GM18508 (cell line): ENCODE measurements at regions not wholly inside any gene's neighbourhood (a gene's known extent, or its start where the extent isn't known, plus 50 kb on each side); places are given as distances from the start of the nearest gene placed in this dataset.
A peak's percentile ranks its signal among the peaks of the same experiment; 100 is the strongest.
"Not testable (repeated sequence)": the region's sequence is repeated elsewhere in the genome, so short reads cannot be mapped to it uniquely, and the experiment has no call there.

Source experiments
- ATAC-seq: cut with Tn5 transposase; IDR thresholded peaks from one replicate; pipeline ENCODE4 v1.9.1; 2021; ENCODE audit warnings: moderate number of reproducible peaks; ENCODE audit not compliant: insufficient read depth, unreplicated experiment

DNA sequence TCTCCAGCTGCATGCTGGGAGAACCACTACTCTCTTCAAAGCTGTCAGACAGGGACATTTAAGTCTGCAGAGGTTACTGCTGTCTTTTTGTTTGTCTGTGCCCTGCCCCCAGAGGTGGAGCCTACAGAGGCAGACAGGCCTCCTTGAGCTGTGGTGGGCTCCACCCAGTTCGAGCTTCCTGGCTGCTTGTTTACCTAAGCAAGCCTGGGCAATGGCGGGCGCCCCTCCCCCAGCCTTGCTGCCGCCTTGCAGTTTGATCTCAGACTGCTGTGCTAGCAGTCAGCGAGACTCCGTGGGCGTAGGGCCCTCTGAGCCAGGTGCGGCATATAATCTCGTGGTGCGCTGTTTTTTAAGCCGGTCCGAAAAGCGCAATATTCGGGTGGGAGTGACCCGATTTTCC, 215.0 kb downstream of the STIM2 start:
- not testable (repeated sequence) for ATAC-seq

DNA sequence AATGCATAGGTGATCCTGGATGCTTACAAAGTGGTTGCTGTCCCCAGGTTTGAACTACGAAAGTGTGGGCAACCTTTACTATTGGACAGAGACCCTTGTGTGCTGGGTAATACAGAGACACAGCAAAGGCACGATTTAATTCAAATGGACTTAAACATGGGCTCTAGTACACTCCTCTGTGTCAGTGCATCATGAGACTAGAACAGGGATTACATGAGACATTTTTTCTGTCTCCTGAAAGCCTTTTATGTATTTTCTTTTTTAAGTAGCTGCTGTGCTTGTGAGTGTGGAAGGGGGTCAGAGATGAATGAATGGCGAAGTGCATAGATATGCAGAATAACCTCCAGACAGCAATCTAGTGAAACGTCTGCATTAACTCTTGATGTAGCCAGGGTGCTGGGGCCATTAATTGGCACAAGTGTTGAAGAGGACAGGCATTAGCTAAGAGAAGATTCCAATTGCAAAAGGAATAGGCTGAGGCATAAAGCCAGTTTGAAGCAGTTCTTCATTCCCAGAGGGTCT, 218.4 kb downstream of the STIM2 start:
- ATAC-seq, result no peak

DNA sequence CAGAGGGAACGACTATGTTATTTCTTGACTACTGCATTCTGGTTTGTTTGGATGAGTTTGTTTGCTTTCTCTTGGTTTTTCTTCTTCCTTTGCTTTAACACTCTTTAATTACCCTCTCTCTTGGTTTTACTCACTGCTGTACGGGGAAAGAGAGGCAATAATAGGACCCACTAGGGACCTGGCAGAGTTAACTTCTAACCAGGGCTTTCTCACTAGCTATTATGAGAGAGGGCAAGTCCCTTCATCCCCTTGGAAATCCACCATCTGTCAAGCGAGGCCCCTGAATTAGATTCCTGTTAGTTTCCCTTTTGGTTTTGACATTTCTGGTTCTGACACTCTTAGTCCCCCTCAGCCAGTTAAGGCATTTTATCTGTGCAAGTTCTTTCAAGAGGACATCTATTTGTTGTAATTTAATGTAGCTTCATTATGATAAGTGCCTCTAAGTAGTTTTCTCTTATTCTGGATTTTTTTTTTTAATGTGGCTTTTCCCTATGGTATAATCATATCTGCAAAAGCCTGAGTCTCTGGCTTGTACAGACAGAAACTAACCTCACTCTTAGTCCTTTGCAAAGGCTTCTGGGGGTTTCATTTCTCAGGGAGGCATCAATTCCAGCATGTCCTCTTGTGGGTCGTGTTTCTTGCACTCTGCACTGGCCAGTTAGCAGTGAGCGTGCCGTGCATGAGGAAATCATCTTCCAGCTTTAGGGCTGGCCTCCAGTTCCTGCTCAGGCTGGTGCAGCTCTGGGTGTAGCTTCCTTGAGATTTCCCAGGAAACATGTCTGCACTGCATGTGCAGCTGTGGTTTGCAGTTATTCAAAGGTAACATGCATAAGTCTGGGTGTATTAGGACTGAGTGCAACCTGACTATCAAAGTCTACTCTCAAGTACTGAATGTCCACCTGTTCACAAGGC, 221.3 kb downstream of the STIM2 start:
- ATAC-seq, result peak; percentile 48

DNA sequence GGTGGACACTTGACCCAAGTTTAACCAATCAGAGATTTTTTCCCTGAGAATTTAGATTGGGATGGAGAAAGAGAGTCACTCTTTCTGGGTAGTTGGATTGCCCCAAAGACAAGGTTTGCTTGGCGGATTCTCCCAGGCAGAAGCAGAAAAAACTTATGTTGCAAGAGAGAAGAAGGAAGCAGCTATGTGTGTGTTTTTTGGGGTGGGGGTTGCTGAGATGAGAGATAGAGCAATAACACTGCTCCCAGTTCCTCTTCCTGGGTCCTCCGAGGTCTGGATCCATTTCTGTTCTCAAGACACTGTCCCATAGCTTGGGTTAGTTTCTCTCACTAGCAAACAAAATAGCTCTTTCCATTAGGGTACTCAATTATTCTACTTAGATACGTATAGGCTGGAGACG, 222.1 kb downstream of the STIM2 start:
- ATAC-seq, result no peak

DNA sequence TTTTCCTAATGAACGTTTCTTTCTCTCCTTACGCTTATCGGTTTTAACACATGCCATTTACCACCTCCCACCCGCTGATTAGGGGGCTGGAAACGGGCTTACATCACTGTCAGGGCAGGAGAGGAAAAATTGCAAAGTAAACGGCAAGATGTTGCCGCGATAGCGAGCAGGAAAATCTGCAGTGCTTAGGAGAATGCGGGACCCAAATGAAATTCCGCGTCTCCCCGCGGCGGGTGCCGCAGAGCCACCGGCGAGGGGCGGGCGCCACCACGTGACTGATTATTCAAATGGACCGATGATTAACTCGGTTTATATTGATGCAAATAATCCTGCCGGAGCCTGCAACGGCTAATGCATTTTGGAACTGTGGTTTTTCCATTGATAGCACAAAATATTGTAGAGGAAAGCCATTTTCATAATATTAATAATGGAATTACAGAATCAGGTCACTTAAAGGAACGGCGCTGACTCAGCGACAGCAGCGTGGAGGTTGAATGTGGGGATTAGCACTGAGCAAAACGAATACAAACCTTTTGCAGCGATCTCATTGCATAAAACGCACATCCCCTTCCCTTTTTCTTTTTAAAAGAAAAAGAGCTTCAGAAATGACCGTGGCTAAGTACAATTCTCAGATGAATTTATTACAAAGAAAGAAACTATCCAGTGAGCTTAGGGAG, 224.2 kb downstream of the STIM2 start:
- no peak for ATAC-seq

DNA sequence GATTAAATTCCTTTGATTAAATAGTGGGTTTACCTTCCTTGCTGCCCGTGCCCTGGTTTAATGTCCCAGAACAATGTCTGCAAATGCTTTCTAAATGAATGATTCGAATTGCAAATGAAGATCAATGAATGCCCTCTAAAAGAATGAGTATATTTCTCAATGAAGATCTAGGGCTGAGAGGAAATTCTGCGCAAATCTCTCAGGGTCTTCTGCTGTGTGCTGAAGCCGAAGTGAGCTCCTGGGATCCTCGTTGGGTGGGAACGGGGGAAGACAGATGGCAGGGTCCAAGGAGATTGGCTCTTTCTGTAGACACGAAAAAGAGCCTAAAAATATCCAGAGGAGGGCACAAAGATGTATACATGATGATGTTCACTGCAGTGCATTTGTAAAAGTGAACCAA, 224.8 kb downstream of the STIM2 start:
- no peak for ATAC-seq

DNA sequence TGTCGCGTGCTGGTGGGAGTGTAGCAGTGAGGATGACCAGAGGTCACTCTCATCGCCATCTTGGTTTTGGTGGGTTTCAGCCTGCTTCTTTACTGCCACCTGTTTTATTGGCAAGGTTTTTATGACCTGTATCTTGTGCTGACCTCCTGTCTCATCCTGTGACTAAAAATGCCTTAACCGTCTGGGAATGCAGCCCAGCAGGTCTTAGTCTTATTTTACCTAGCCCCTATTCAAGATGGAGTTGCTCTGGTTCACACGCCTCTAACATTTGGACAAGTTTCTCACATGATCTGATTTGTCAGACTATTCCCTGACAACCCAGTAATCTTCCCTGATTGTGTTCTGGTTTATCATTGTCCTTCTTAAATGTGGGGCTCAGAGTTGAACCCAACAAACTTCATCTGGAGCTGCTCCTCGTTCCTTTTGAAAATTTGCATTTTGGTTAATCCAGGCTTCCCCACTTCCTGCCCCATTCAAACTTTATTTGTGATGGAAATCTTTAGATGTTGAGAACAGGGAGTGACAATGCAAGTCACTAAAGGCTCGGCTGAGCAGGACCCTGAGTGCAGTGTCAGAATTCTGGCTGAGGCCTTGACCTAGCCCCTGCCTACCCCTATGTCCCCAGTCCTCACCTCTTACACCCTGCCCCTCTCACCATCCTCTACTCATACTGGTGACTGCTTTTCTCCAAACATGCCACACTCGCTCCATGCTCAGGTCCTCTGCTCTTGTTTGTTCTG, 226.8 kb downstream of the STIM2 start:
- no peak for ATAC-seq

DNA sequence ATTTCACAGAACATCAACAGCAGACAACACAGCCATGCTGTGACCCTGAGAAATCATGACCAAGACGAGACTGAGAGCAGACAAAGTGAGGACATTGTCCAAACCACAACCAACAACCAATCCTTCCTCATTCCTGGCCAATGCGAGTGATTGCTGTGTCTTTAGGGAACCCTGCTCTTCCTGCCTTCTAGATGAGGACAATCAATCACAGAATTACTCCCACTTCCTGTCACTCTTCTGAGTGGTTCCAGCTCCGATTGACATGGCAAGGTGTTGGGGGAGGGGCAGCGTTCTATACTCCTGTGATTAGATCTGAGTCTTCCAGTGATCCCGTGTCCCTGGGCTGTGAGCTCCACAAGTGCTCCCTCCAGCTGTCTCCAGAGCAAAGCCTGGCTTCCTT, 227.8 kb downstream of the STIM2 start:
- ATAC-seq, result no peak

DNA sequence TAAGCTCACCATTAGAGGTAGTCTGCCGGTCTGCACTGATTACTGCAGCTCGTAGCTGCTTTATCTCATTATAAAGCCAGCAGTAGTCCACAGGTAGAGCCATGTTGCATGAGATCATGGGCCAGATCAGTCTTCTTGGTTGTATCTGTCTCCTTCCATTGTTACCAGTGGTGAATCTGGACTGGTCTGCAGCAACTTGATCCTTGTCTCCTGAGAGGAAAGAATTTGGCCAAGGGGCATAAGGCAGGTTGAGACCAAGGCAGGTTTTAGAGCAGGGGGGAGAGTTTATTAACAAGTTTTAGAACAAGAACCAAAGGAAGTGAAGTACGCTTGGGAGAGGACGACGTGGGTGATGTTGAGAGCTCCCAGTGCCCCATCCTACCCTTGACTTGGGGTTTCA, 228.5 kb downstream of the STIM2 start:
- ATAC-seq, result no peak

DNA sequence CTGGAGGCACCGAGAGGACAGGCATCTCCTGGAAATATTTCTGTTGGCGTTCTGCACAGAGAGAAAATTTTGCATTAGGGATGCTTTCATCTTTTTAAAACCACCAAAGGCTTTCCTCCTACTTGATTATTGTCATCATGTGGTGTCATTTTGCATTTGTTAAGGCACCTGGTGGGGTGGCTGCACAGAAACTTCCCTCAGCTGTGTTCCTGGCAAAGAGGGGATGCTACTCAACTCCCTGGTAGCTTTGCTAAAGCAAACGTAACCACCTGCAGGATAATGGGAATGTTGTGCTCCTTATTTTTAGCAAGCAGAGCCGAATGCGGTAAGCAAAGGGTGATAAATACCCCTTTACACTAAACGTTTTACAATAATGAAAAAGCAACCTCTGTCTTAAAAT, 229.8 kb downstream of the STIM2 start:
- ATAC-seq, result no peak

DNA sequence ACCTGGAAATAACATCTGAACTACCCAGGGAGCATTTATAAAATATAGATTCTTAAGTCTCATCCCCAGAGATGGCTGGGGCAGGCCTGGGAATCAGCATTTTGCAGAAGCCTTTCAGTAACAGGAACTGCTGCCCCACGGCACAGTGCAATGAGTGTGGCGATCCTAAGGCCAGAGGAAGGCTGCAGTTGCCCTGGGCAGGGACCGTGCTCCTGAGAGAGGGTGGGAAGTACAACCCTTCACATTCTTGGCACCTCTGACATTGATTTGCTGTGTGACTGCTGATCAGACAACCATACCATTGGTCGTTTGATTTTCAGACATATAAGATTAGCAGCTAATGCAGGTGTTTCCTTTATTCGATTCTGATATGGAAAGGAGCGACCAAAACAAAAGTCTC, 233.6 kb downstream of the STIM2 start:
- ATAC-seq, result no peak

DNA sequence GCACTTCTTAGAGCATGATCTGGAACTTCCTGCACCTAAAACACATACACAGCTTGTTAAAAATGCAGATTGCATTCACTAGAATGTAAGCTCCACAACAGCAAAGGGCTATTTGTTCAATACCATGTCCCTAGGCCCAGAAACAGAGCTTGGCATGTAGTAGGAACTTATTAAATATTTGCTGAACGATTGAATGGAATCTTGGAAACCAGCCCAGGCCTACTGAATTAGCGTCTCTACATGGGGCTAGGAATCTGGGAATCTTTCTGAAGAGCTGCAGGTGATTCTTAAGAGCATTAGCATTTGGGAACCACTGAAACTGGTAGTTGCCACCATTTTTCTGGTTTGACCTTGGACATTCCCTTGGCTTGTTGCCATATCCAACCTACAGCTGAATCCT, 234.1 kb downstream of the STIM2 start:
- ATAC-seq, result no peak

DNA sequence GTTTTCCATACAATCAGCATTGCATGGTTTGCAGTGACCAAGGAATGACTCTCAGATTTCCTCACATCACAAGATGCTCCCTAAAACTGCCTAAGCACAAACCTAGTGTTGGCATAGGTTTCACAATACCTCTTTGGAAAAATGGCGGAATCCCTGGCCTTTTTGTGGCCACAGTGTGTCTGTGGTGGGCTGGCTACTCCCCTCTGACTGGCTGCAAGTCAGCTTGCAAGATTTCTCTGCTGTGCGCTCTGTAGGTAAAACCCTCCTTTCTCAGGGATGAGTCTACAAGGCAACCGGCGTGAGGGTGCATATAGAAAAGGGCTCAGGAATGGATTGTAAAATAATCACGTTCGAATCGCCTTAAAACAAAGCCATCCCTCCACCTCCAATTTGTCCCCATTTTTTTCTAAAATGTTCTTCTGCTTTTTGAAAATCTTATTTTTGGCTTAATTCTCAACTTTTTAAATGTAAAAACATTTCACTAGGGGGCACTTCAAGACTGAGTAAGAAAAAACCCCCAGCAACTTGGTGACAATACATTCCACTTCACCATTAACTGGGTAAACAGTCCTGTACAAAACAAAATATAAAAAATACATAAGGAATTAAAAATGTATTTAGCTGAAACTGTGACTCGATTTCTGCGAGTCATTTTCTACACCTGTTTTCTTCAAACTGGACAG, 235.6 kb downstream of the STIM2 start:
- no peak for ATAC-seq

DNA sequence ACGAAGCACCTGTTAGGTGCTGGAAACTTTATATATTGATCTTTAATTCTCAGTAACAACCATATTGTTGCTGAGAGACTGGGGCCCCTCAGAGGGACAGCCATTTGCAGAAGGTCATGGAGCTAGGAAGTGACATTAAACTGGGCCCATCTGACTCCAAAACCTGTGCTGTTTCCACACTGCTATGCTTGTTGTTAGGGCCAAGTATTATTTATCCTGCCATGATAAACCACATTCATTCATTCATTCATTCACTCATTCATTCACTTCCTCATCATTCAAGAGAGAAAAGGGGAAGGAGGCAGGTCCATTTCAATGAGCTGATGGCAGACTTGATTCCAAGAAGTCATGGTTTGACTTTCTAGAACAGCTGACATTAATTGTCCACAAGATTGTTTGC, 237.4 kb downstream of the STIM2 start:
- no peak for ATAC-seq

DNA sequence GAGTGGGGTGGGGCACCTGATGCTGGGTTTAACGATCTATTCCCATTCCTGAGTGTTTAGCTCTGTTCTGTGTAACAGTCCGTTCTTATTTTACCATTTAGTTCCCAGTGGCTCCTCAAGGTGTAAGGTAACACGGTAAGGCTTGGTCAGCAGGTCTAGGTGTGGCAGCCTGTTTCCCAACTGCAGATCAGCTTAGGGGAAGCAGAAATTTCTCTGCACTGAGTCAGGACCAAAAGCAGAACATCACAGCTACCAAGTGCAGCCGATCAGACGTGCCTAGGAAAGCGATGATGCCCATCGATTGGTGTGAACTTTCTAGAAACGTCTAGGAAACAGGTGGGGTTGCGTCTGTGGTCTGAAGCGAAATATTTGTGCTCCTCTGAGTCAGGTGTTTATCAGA, 240.1 kb downstream of the STIM2 start:
- no peak for ATAC-seq

DNA sequence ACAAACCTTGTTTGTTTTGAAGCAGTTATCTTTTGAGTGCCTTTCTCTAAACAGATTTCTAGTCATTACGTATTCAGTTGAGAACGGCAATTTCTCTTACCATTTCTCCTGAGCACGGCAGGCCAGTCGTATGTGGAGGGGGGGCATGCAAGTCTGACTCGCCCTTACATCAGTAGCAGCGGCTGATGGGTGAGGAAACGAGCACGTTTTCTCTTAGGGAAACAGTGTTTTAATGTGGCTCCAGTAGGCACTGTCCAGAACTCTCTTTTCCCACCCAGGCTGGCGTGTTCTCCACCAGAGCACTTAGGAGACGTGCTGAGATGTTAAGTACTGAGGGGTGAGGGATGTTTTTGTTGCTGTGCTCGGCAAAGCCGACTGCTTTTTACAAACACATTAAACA, 240.5 kb downstream of the STIM2 start:
- no peak for ATAC-seq

DNA sequence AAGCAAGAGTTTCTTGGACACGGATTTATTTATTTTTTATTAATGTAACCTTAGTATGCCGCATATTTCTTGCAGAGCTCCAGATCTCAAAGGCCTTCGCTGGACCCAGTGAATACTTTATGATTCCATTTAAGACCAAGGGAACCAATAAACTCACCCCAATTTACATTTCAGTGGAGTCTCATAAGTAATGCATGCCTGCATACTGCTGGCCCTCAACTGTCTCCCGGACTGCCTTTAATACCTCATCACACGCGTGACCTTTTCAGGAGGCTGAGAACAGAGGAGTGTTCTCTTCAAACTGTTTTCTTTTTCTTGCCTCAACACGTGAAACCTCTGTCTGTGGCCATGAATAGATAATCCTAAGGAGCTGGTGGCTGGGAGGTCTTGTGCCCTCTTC, 240.9 kb downstream of the STIM2 start:
- no peak for ATAC-seq

DNA sequence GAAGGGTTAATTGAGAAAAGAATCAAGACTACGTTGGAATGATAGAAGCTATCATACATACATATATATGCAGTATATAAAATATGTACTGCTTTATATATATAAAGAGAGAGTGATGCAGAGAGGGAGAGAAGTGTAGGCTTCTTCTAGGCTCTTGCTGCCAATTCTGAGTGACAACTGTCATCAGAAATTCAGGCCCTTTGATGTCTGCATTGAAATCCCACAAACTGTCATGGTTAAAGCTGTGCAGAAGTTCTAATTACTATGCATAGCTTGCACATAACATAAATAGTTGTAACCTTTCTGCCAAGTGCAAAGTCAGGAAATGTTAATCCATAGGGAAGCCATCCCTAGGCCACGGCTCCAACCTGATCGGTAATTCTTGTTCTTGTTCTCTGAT, 251.0 kb downstream of the STIM2 start:
- ATAC-seq, result no peak

DNA sequence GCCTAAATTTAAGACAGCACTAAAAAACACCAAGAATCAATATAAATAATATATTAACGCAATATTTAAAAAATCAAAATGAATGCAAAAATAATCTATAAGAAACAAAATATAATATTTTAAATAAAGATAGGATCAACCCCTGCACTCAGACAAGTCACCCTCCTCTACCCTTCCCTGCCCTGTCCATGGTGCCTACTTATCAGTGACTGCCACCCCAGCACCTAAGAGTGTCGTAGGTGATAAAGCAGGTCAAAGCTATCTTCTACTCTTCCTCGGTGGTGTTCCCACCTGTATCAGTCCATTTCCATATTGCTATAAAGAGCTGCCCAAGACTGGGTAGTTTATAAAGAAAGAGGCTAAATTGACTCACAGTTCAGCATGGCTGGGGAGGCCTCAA, 251.9 kb downstream of the STIM2 start:
- no peak for ATAC-seq

DNA sequence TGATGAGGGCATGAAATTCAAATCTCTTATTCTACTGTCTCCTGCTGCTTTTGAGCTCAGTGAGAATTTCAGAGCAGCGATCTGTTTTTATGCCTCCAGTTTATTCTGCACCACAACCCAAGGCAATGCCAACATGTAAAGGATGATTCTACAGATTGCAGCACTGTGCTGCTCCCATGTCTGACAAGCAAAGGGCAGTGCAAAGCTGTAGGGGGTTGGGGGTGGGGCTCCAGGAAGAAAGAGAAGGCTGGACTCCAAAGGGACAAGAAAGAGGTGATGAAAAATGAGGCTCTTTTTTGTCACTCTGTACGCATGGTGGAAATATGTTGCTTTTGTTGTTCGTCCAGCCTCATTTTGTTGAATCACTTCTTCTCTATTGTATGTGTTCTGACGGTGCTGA, 254.6 kb downstream of the STIM2 start:
- ATAC-seq, result no peak
